Activated T-helper 2 cell treated with anti-CD3 and anti-CD28 coated beads, Interferon-gamma antibody, Interleukin-2, Interleukin-4, amounts not matched to agents 10 μg/mL and 5 μg/mL and 100 μg/mL, durations not matched to agents 14 hours and 24 hours and 36 hours (primary cell): ENCODE measurements at regions not wholly inside any gene's neighbourhood (a gene's known extent, or its start where the extent isn't known, plus 50 kb on each side); places are given as distances from the start of the nearest gene placed in this dataset.

ENCODE experiments used
- DNase-seq: peaks from one replicate; pipeline ENCODE4 v3.0.0; 2021; ENCODE audit warnings: low spot score
- H3K27ac Mint-ChIP-seq: one replicate; pipeline ENCODE4 v1.8.0; 2021; ENCODE audit warnings: mixed read lengths
- H3K27me3 Mint-ChIP-seq: one replicate; pipeline ENCODE4 v1.8.0; 2021; ENCODE audit warnings: low read depth, mixed read lengths
- H3K36me3 Mint-ChIP-seq: one replicate; pipeline ENCODE4 v1.8.0; 2021; ENCODE audit warnings: low read depth, mixed read lengths
- H3K4me1 Mint-ChIP-seq: one replicate; pipeline ENCODE4 v1.8.0; 2021; ENCODE audit warnings: low read depth, mixed read lengths
- H3K4me3 Mint-ChIP-seq: one replicate; pipeline ENCODE4 v1.8.0; 2021; ENCODE audit warnings: low read depth, mild to moderate bottlenecking, moderate library complexity, mixed read lengths
- H3K9me3 Mint-ChIP-seq: one replicate; pipeline ENCODE4 v1.8.0; 2021; ENCODE audit warnings: mixed read lengths
- intact Hi-C: fragments of 100-400 bp; cut with micrococcal nuclease; formaldehyde crosslinking; loops from one replicate; pipeline ENCODE4 v1.15.1; 2023

DNA sequence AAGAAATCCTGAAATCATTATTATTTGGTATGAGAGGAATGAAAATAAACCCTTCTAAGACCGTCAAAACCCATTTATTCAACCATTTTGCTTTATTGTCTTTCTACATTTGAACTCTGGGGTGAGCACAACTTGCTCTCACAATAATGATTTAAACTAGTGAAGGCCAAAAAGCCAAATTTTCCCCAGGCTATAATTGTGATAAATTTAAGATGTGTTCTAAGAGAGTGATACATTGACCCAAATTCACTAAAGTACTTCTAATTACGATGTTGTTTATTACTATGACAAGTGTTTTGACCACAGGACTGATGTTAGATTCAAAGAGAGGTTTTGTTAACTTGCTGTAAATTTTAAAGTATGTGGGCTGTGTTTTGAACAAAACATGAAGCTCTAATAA is 670.9 kb upstream of the NR5A2 start:
- Mint-ChIP-seq H3K4me3 (no peak overlapping the region), H3K9me3 (peaks cover 4% of the 10 kb centered on the region), H3K36me3 (no peaks in the 10 kb centered on the region), H3K27ac (no peak overlapping the region), H3K4me1 (no peaks in the 10 kb centered on the region), H3K27me3 (no peaks in the 10 kb centered on the region)
- intact Hi-C loops: no loop called here
- no peak for DNase-seq

DNA sequence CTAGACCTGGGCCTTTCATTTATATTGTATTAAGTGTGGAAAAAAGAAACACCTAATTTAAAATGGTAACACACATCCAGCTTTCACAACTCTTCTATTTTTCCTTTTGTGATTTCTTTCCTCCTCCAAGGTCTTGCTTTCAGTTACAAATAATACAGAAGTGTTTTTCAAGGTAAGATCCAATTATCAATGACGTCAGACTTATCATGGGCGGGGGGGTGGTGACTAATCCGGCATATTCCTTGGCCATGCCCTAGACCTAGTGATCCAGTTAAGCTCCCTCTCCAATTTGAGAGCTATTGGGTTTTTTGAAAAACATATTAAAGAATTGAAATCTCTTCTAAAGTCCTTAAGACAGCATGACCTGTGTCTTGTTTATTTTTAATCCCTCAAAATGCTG is 669.9 kb upstream of the NR5A2 start:
- H3K27ac Mint-ChIP-seq: no peak overlapping the region
- H3K27me3 Mint-ChIP-seq: no peaks in the 10 kb centered on the region
- H3K4me1 Mint-ChIP-seq: no peaks in the 10 kb centered on the region
- no peak for DNase-seq
- H3K9me3 Mint-ChIP-seq: peaks cover 4% of the 10 kb centered on the region
- intact Hi-C loops: no loop called here
- H3K36me3 Mint-ChIP-seq: no peaks in the 10 kb centered on the region
- H3K4me3 Mint-ChIP-seq: no peak overlapping the region

DNA sequence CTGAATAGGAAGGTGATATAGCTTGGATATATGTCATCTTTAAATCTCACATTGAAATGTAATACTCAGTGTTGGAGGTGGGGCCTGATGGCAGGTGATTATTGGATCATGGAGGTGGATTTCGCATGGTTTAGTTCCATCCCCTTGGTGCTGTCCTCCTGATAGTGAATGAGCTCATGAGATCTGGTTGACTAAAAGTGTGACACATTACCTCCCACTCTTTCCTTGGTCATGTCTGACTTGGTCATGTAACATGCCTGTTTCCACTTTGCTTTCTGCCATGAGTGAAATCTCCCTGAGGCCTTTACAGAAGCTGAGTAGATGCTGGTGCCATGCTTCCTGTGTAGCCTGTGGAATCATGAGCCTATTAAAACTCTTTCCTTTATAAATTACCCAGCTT is 664.5 kb upstream of the NR5A2 start:
- intact Hi-C loops: no loop called here
- no peak for DNase-seq
- H3K36me3 Mint-ChIP-seq: no peaks in the 10 kb centered on the region
- no peak overlapping the region for H3K4me3 Mint-ChIP-seq
- no peaks in the 10 kb centered on the region for H3K9me3 Mint-ChIP-seq
- no peaks in the 10 kb centered on the region for H3K4me1 Mint-ChIP-seq
- no peaks in the 10 kb centered on the region for H3K27me3 Mint-ChIP-seq
- no peak overlapping the region for H3K27ac Mint-ChIP-seq

DNA sequence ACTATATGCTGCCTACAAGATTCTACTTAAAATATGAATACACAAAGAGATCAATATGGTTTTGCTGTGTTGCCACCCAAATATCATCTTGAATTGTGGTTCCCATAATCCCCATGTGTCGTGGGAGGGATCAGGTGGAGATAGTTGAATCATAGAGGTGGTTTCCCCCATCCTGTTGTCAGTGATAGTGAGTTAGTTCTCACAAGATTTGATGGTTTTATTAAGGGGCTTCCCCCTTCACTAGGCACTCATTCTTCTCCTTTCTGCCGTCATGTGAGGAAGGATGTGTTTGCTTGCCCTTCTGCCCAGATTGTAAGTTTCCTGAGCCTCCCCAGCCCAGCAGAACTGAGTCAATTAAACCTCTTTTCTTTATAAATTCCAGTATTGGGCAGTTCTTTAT is 654.4 kb upstream of the NR5A2 start:
- Mint-ChIP-seq H3K4me3 (no peak overlapping the region), H3K36me3 (no peaks in the 10 kb centered on the region), H3K9me3 (no peaks in the 10 kb centered on the region), H3K4me1 (no peaks in the 10 kb centered on the region), H3K27me3 (peaks cover 3% of the 10 kb centered on the region), H3K27ac (no peak overlapping the region)
- intact Hi-C loops: no loop called here
- DNase-seq: no peak

DNA sequence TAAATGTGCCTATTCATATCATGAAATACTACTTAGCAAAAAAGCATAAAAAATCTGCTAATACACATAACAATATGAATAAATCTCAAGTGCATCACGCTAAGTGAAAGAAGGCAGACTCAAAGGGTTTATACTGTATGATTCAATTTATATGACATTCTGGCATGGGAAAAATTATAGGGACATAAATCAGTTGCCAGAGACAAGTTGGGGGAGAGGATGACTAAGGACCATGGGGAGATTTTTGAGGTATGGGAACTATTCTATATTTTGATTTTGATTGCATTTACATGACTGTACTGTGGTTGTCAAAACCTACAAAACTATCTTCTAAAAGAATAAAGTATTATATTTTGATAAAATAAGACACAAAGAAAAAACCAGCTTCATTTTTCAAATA is 650.3 kb upstream of the NR5A2 start:
- H3K4me1 Mint-ChIP-seq: no peaks in the 10 kb centered on the region
- H3K9me3 Mint-ChIP-seq: no peaks in the 10 kb centered on the region
- no peaks in the 10 kb centered on the region for H3K36me3 Mint-ChIP-seq
- intact Hi-C loops: no loop called here
- no peak overlapping the region for H3K27ac Mint-ChIP-seq
- peaks cover 3% of the 10 kb centered on the region for H3K27me3 Mint-ChIP-seq
- DNase-seq: no peak
- no peak overlapping the region for H3K4me3 Mint-ChIP-seq

DNA sequence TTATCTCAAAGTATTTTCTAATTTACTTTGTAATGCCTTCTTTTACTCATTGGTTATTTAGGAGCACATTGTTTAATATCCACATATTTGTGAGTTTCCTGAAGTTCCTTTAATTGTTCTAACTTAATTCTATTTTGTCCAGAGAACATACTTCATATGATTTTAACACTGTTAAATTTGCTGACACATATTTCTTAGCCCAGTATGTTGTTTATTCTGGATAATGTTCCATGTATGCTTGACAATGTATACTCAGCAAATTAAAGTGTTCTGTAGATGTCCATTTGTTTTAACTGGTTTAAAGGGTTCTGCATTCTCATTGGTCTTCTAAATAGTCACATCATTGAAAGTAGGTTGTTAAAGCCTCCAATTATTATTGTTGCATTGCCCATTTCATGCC is 643.7 kb upstream of the NR5A2 start:
- no peaks in the 10 kb centered on the region for H3K4me1 Mint-ChIP-seq
- no peak overlapping the region for H3K4me3 Mint-ChIP-seq
- intact Hi-C loops: no loop called here
- peaks cover 2% of the 10 kb centered on the region for H3K27me3 Mint-ChIP-seq
- no peaks in the 10 kb centered on the region for H3K9me3 Mint-ChIP-seq
- DNase-seq: no peak
- no peak overlapping the region for H3K27ac Mint-ChIP-seq
- H3K36me3 Mint-ChIP-seq: no peaks in the 10 kb centered on the region

DNA sequence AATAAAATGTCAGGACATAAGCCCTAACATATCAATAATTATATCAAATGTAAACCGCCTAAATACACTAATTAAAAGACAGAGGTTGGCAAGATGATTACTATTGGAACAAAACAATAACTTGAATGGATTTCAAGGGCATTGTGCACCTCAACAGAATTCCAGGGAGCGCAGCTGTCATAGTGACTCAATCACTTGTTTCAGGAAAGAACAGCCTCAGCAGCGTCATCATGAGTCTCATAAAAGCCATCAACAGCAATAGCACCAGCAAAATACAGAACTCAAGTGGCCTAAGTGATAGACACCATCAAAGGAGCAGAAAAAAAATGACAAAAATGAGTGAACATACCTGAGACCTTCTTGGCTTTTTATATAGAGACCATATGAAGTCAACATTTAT is 632.7 kb upstream of the NR5A2 start:
- no peak for DNase-seq
- Mint-ChIP-seq H3K27ac (no peak overlapping the region), H3K27me3 (peaks cover 2% of the 10 kb centered on the region), H3K4me1 (no peaks in the 10 kb centered on the region), H3K9me3 (peaks cover 1% of the 10 kb centered on the region), H3K4me3 (no peak overlapping the region), H3K36me3 (no peaks in the 10 kb centered on the region)
- intact Hi-C loops: no loop called here

DNA sequence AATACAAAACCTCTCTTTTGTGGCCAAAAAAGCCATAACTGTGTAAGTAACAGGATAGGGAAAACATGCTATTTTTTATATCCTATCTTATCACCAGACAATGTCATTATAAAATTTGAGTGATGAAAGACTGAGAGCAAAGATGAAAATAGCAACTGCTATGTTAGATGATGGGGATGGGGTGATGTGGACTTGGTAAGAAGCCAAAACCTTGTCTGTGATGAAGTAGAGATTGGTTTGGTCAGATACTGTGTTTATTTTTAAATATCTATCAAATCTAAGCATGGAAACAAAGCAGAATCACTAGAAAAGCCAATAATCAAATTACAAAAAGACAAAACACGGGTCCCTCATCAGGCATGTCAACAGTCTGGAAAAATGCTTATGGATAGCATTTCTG is 631.1 kb upstream of the NR5A2 start:
- DNase-seq: no peak
- Mint-ChIP-seq H3K4me3 (no peak overlapping the region), H3K36me3 (no peaks in the 10 kb centered on the region), H3K27ac (no peak overlapping the region), H3K27me3 (peaks cover 2% of the 10 kb centered on the region), H3K4me1 (peaks cover 3% of the 10 kb centered on the region), H3K9me3 (no peaks in the 10 kb centered on the region)
- intact Hi-C loops: no loop called here

DNA sequence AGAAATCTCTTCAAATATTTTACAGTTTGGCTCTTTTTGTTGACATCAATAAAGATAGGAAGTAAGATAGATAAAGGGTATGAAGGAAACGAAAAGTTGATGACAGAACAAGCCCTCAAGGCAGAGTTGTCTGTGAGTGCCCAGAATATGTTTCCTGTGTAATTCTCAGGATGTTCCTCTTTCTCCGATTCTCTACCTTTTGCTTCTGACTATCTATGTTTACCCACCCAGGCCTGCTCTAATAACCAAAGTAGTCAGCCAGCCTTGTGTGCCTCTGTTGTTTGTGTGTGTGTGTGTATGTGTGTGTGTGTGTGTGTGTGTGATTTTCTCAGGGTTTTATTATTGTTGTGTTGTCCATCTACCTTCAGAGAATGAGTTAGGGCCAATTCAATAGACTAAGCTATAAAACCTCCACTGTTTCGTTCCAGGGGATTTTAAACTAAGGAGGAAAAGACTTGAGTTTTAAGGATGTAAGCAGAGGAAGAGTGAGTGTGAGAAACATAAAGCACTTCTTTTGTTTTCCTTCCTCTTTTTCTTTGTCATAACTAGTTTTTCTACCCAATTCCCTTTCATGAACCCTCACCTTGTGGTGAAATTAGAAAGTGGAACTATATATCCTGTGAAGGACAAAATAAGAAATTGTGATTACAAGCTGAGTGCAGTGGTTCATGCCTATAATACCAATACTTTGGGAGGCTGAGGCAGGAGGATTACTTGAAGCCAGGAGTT is 627.4 kb upstream of the NR5A2 start:
- peaks cover 10% of the 10 kb centered on the region for H3K27me3 Mint-ChIP-seq
- H3K36me3 Mint-ChIP-seq: no peaks in the 10 kb centered on the region
- no peaks in the 10 kb centered on the region for H3K9me3 Mint-ChIP-seq
- intact Hi-C loops: no loop called here
- no peak for DNase-seq
- no peak overlapping the region for H3K27ac Mint-ChIP-seq
- no peak overlapping the region for H3K4me3 Mint-ChIP-seq
- peaks cover 3% of the 10 kb centered on the region for H3K4me1 Mint-ChIP-seq

DNA sequence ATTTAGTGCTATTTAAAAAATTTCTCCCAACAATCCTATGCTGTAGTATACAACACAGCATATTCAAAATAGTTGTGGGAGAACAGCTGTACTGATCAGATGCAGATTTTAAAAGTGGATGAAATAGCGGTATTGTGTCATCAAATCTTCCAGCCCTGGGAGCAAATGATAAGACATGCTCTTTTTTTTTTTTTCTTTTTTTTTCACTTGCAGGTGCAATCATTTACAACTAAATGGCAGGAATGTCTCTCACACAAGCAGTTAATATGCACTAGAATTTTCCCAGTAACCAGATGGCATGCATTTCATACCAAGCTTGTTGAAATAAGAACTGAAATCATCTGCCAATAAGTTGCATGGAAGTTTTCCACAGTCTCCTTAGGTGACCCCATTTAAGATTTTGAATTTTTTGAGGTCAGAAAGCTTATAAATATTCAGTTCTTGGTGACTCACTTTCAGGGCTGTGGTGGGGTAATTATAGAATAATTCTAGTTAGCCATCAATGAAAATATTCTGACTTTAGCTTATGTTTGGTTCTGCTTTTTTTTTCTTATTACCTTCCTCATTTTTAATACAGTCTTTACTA is 623.9 kb upstream of the NR5A2 start:
- Mint-ChIP-seq H3K36me3 (no peaks in the 10 kb centered on the region), H3K27ac (no peak overlapping the region), H3K9me3 (no peaks in the 10 kb centered on the region), H3K4me1 (peaks cover 3% of the 10 kb centered on the region), H3K4me3 (no peak overlapping the region), H3K27me3 (peaks cover 14% of the 10 kb centered on the region)
- DNase-seq: no peak
- intact Hi-C loops: no loop called here

DNA sequence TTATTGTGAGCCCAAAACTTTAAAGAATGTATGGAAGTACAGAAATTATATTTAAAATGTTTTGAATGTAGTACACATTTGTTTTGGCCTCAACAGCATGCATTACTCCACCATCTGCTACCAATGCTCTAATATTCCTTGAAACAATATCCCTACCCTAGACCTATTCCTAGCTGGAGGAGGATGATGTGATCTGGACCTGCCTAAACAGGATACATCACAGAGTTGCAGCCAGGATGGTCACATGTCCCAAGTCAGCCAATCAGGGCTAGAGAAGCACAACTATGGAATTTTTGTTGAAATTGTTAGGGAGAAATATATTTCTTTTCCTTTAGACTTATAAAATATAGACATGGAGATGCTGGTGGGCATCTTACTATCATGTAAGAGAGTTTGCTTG is 623.3 kb upstream of the NR5A2 start:
- H3K4me3 Mint-ChIP-seq: no peak overlapping the region
- DNase-seq: no peak
- H3K27me3 Mint-ChIP-seq: peaks cover 14% of the 10 kb centered on the region
- no peaks in the 10 kb centered on the region for H3K36me3 Mint-ChIP-seq
- intact Hi-C loops: no loop called here
- no peak overlapping the region for H3K27ac Mint-ChIP-seq
- H3K9me3 Mint-ChIP-seq: no peaks in the 10 kb centered on the region
- H3K4me1 Mint-ChIP-seq: peaks cover 3% of the 10 kb centered on the region

DNA sequence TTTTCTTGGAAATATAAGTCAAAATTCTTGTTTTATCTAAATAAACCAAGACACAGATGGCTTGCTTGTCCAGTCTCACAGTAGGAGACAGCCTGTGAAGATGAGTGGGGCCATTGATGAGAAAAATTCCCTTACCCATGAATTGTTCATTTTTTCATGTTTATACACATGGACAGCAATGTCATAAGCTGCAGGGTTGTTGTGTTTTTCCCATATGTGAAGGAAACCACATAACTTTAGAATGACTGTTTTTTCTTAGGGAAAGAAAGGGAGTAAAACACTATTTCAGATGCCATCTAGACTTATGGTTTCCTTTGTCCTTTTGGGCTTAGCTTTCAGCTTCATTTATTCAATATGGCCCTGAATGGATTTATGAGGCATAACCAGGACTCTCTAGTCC is 622.5 kb upstream of the NR5A2 start:
- H3K27me3 Mint-ChIP-seq: peaks cover 14% of the 10 kb centered on the region
- no peaks in the 10 kb centered on the region for H3K36me3 Mint-ChIP-seq
- H3K4me1 Mint-ChIP-seq: peaks cover 2% of the 10 kb centered on the region
- DNase-seq: no peak
- H3K9me3 Mint-ChIP-seq: no peaks in the 10 kb centered on the region
- intact Hi-C loops: no loop called here
- no peak overlapping the region for H3K27ac Mint-ChIP-seq
- no peak overlapping the region for H3K4me3 Mint-ChIP-seq

DNA sequence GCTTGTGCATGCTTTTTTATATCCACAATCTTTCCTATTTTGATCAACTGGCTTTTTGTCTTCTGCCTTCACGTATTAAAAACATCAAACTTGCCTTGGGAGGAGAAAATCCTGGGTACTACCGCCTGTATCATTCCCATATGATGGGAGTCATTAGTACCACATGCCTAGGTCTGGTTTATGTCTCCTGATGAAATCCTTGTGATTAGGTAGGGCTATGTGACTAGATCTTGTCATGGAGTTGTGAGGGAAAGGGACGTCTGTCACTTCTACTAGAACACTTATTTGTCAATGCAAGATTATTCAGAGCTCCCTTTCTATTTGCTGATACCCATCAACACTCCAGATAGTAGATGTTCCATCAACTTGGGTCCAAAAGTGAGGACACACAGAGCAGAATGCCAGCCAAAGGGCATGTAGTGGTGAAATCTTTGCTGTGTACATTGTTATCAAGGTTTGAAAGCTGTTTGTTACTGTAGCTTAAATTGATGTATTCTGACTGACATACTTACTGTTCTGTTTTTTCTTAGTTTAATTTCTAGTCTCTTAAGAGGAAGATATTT is 621.8 kb upstream of the NR5A2 start:
- DNase-seq: no peak
- Mint-ChIP-seq H3K27me3 (peaks cover 14% of the 10 kb centered on the region), H3K36me3 (no peaks in the 10 kb centered on the region), H3K9me3 (no peaks in the 10 kb centered on the region), H3K4me3 (no peak overlapping the region), H3K27ac (no peak overlapping the region), H3K4me1 (no peaks in the 10 kb centered on the region)
- intact Hi-C loops: no loop called here
